Transverse colon (tissue), 4 donors: ENCODE measurements at regions not wholly inside any gene's neighbourhood (a gene's known extent, or its start where the extent isn't known, plus 50 kb on each side); places are given as distances from the start of the nearest gene placed in this dataset.
"Not testable (repeated sequence)": the region's sequence is repeated elsewhere in the genome, so short reads cannot be mapped to it uniquely, and the experiment has no call there.

Source experiments
- DNase-seq: peaks from one replicate; pipeline ENCODE4 v3.0.0-alpha.2; 2019
- H3K27ac ChIP-seq, 4 donors: fragments of 200-600 bp; sonication (generic); 2 replicates each; pipeline ENCODE4 v1.5.1; 2016 to 2018; ENCODE audit warnings: inconsistent platforms in 4 of 4
- H3K27me3 ChIP-seq: fragments of 200-600 bp; sonication (generic); 2 replicates; pipeline ENCODE4 v1.5.1; 2017; ENCODE audit warnings: inconsistent platforms
- H3K36me3 ChIP-seq, 4 donors: fragments of 200-600 bp; sonication (generic); 2 replicates each; pipeline ENCODE4 v1.5.1; 2017 to 2019; ENCODE audit warnings: inconsistent platforms in 4 of 4
- H3K4me1 ChIP-seq, 4 donors: fragments of 200-600 bp; sonication (generic); 2 replicates each; pipeline ENCODE4 v1.5.1; 2017 to 2020; ENCODE audit warnings: inconsistent platforms in 4 of 4
- H3K4me3 ChIP-seq, 4 donors: fragments of 200-600 bp; sonication (generic); 1 replicate in 1 of 4; 2 replicates in 3 of 4; pipeline versions ENCODE4 v1.5.1 to v1.6.1; 2017 to 2019; ENCODE audit warnings: inconsistent platforms in 4 of 4
- H3K9me3 ChIP-seq, 2 donors: fragments of 200-600 bp; sonication (generic); 2 replicates each; pipeline ENCODE4 v1.5.1; 2017 to 2019; ENCODE audit warnings: inconsistent platforms in 2 of 2
- CTCF ChIP-seq, 5 experiments: fragments of 200-600 bp in 3 of 5; fragments of 450-650 bp in 2 of 5; sonication (generic) in 3 of 5; IDR thresholded peaks; 1 replicate in 2 of 5; 2 replicates in 3 of 5; pipeline ENCODE4 v1.5.1; 2016 to 2017; ENCODE audit warnings: antibody characterized with exemption in 5 of 5, inconsistent platforms in 3 of 5, mild to moderate bottlenecking in 2 of 5, moderate library complexity in 1 of 5
- EP300 ChIP-seq: sonication (generic); formaldehyde crosslinking; IDR thresholded peaks from one replicate; pipeline ENCODE4 v1.6.1; 2017; ENCODE audit warnings: antibody characterized with exemption, low read depth
- POLR2A ChIP-seq: fragments of 450-650 bp; IDR thresholded peaks from one replicate; pipeline ENCODE4 v1.6.1; 2016; ENCODE audit warnings: antibody characterized with exemption, mild to moderate bottlenecking, moderate library complexity
- POLR2AphosphoS5 ChIP-seq, 3 donors: sonication (generic); formaldehyde crosslinking; IDR thresholded peaks; one replicate each; pipeline ENCODE4 v1.6.1; 2016; ENCODE audit warnings: antibody characterized with exemption in 3 of 3
- WGBS, 2 donors: methylation state at CpG; one replicate each; pipeline ENCODE4 v1.1.5; 2018; ENCODE audit warnings: low coverage in 1 of 2; 5-methylcytosine and 5-hydroxymethylcytosine counted together
- in situ Hi-C, 4 donors: fragments of 200-750 bp; cut with MboI; loops; one replicate each; pipeline versions ENCODE4 v1.15.0 to v1.15.1; 2017; ENCODE audit warnings: low sequenced_read_pairs in 3 of 4, low pct_ligation_motif_present in 1 of 4, low pct_unique_long_range_greater_than_20kb in 1 of 4
- intact Hi-C: fragments of 100-400 bp; cut with DNase I; formaldehyde crosslinking; loops from one replicate; pipeline ENCODE4 v1.15.1; 2023; ENCODE audit warnings: low total_unique reads

GRCh38 chr14:87613881-87614280 lies 379.1 kb downstream of the GALC start:
- Histone ChIP-seq H3K36me3 (no peaks in the 10 kb centered on the region), H3K4me3 (no peak overlapping the region), H3K27me3 (no peaks in the 10 kb centered on the region), H3K27ac (no peak overlapping the region), H3K9me3 (no peaks in the 10 kb centered on the region), H3K4me1 (no peaks in the 10 kb centered on the region)
- WGBS, 2 donors = 45 to 60% methylated on average over 2 of the region's 2 CpGs
- TF ChIP-seq POLR2AphosphoS5 (IDR thresholded peaks at IDR 0.05) = no peak
- TF ChIP-seq POLR2A = no peak
- no peak for TF ChIP-seq EP300
- no peak for TF ChIP-seq CTCF (IDR thresholded peaks at IDR 0.05)
- DNase-seq = no peak
- intact Hi-C loops (no loop called here), in situ Hi-C loops (no loop called here)

GRCh38 chr14:87607056-87607455 lies 385.9 kb downstream of the GALC start:
- H3K27ac ChIP-seq, DNase-seq, intact Hi-C loops, in situ Hi-C loops, H3K36me3 ChIP-seq, H3K27me3 ChIP-seq, H3K4me1 ChIP-seq, H3K4me3 ChIP-seq: not testable (repeated sequence)
- 63 to 64% methylated on average over 2 to 3 of the region's 3 CpGs for WGBS, 2 donors
- H3K9me3 ChIP-seq = peaks cover 8 to 10% of the 10 kb centered on the region in 2 donors

DNA sequence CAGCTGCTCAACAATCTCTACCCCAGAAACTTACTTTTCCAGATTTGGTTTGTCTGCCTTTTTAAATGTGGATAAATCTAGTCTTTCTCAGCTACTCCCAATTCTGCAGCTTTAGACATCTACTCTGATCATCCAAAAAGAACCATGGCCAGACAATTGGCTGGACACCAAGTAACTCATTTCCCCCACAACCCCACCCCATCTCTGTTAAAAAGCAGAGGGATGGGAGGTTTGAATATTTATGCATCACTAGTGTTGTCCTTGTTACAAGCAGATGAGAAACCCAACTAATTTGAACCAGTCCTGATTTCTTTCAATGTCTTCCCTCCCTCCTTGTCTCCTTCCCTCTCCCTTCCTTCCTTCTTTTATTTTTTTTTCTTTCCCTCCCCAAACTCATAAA lies 391.9 kb downstream of the GALC start:
- in situ Hi-C loops = no loop called here
- H3K4me1 ChIP-seq = no peaks in the 10 kb centered on the region
- H3K4me3 ChIP-seq = no peak overlapping the region
- TF ChIP-seq POLR2AphosphoS5 (IDR thresholded peaks at IDR 0.05) = no peak
- no peak for TF ChIP-seq POLR2A
- no peak for TF ChIP-seq EP300
- TF ChIP-seq CTCF (IDR thresholded peaks at IDR 0.05) = no peak
- no peaks in the 10 kb centered on the region for H3K36me3 ChIP-seq
- no peaks in the 10 kb centered on the region for H3K27me3 ChIP-seq
- intact Hi-C loops = no loop called here
- no peak overlapping the region for H3K27ac ChIP-seq
- H3K9me3 ChIP-seq = peaks cover 3 to 4% of the 10 kb centered on the region in 2 donors
- no peak for DNase-seq

GRCh38 chr14:87600240-87600639 lies 392.7 kb downstream of the GALC start:
- in situ Hi-C loops = no loop called here

More at GRCh38 chr14:87600240-87600639, 392.7 kb downstream of the GALC start:
- no peaks in the 10 kb centered on the region for H3K27me3 ChIP-seq
- TF ChIP-seq CTCF (IDR thresholded peaks at IDR 0.05) (no peak), POLR2AphosphoS5 (IDR thresholded peaks at IDR 0.05) (no peak), POLR2A (no peak), EP300 (no peak)
- intact Hi-C loops = no loop called here
- H3K36me3 ChIP-seq = no peaks in the 10 kb centered on the region
- no peak overlapping the region for H3K4me3 ChIP-seq
- no peak overlapping the region for H3K27ac ChIP-seq
- H3K4me1 ChIP-seq = no peaks in the 10 kb centered on the region
- no peak for DNase-seq
- WGBS, 2 donors = 50% methylated on average over 1 of the region's 1 CpG; no CpG with 5 or more reads in 1 of the 2 donors
- H3K9me3 ChIP-seq = no peaks in the 10 kb centered on the region
